ENCODE measurements at regions not wholly inside any gene's neighbourhood (a gene's known extent, or its start where the extent isn't known, plus 50 kb on each side); places are given as distances from the start of the nearest gene placed in this dataset.

GRCh38 chr3:124674336-124674735, 55.9 kb upstream of the UMPS start:
- no peaks in the 10 kb centered on the region for H3K27me3 Mint-ChIP-seq
- no peak overlapping the region for H3K27ac Mint-ChIP-seq
- peaks cover 7 to 9% of the 10 kb centered on the region in 2 donors for H3K4me1 Mint-ChIP-seq
- DNase-seq (no peak), ATAC-seq (replicated peaks) (no peak)
- no peak overlapping the region for H3K4me3 Mint-ChIP-seq
- H3K36me3 Mint-ChIP-seq: peaks cover 7 to 19% of the 10 kb centered on the region in 2 donors
- H3K9me3 Mint-ChIP-seq: peaks cover 7 to 9% of the 10 kb centered on the region in 2 donors

GRCh38 chr3:124676236-124676635, 54.0 kb upstream of the UMPS start:
- DNase-seq (no peak), ATAC-seq (replicated peaks) (no peak)
- Mint-ChIP-seq H3K4me1 (peaks cover 1 to 2% of the 10 kb centered on the region in 2 donors), H3K27me3 (no peaks in the 10 kb centered on the region), H3K9me3 (peaks cover under 1 to 2% of the 10 kb centered on the region in 2 donors), H3K4me3 (no peak overlapping the region), H3K36me3 (peaks cover 1 to 16% of the 10 kb centered on the region in 2 donors), H3K27ac (no peak overlapping the region)

GRCh38 chr3:124679048-124679638, 51.1 kb upstream of the UMPS start:
- ATAC-seq (replicated peaks): no peak
- Mint-ChIP-seq H3K4me3 (no peak overlapping the region), H3K27me3 (peaks cover 0 to 5% of the 10 kb centered on the region in 2 donors)

More at GRCh38 chr3:124679048-124679638, 51.1 kb upstream of the UMPS start:
- Mint-ChIP-seq H3K9me3 (no peaks in the 10 kb centered on the region), H3K27ac (no peak overlapping the region), H3K4me1 (peaks cover 0 to 12% of the 10 kb centered on the region in 2 donors), H3K36me3 (peaks cover 0 to 10% of the 10 kb centered on the region in 2 donors)
- no peak for DNase-seq
